Activated CD4-positive, alpha-beta T cell treated with anti-CD3 and anti-CD28 coated beads for 36 hours (primary cell): ENCODE measurements at regions not wholly inside any gene's neighbourhood (a gene's known extent, or its start where the extent isn't known, plus 50 kb on each side); places are given as distances from the start of the nearest gene placed in this dataset.

Experiments
- ATAC-seq: fragments of 200-7000 bp; cut with Tn5 transposase; one replicate; pipeline ENCODE4 v1.10.0; 2021; ENCODE audit warnings: mild to moderate bottlenecking, moderate library complexity
- CTCF ChIA-PET: fragments of 350-600 bp; sonication (Branson Sonifier 250); formaldehyde crosslinking; loops from one replicate; lab custom pipeline; 2021; ENCODE audit warnings: antibody characterized with exemption; lab: Charles Lee
- POLR2A ChIA-PET: fragments of 350-600 bp; sonication (Branson Sonifier 250); formaldehyde crosslinking; loops from one replicate; lab custom pipeline; 2021; ENCODE audit warnings: antibody characterized with exemption, inconsistent platforms; lab: Charles Lee
- DNase-seq: peaks from one replicate; pipeline ENCODE4 v3.0.0-alpha.2; 2020
- H3K27ac Mint-ChIP-seq: one replicate; pipeline ENCODE4 v1.8.0; 2021; ENCODE audit warnings: mixed read lengths
- H3K27me3 Mint-ChIP-seq: one replicate; pipeline ENCODE4 v1.8.0; 2021; ENCODE audit warnings: mixed read lengths
- H3K36me3 Mint-ChIP-seq: one replicate; pipeline ENCODE4 v1.8.0; 2021; ENCODE audit warnings: low read depth, mixed read lengths
- H3K4me1 Mint-ChIP-seq: one replicate; pipeline ENCODE4 v1.8.0; 2021; ENCODE audit warnings: mixed read lengths
- H3K4me3 Mint-ChIP-seq: one replicate; pipeline ENCODE4 v1.8.0; 2021; ENCODE audit warnings: mild to moderate bottlenecking, moderate library complexity, mixed read lengths
- H3K9me3 Mint-ChIP-seq: one replicate; pipeline ENCODE4 v1.8.0; 2021; ENCODE audit warnings: low read depth, mixed read lengths
- intact Hi-C, 2 experiments: fragments of 100-400 bp; cut with DNase I in 1 of 2; cut with micrococcal nuclease in 1 of 2; formaldehyde crosslinking; loops; one replicate each; pipeline versions ENCODE4 v1.14.2 to v1.15.1; 2022 to 2024; cut with DNase I, micrococcal nuclease

GRCh38 chr2:123723706-123724105 is 301.4 kb upstream of the CNTNAP5 start:
- ChIA-PET POLR2A (no interaction called here), CTCF (no interaction called here)
- H3K36me3 Mint-ChIP-seq, result no peaks in the 10 kb centered on the region
- no peak overlapping the region for H3K4me3 Mint-ChIP-seq
- H3K27ac Mint-ChIP-seq, result no peak overlapping the region
- H3K27me3 Mint-ChIP-seq, result no peaks in the 10 kb centered on the region
- no peak for ATAC-seq
- DNase-seq, result no peak
- H3K9me3 Mint-ChIP-seq, result peaks cover 4% of the 10 kb centered on the region
- intact Hi-C loops, result no loop called here
- no peaks in the 10 kb centered on the region for H3K4me1 Mint-ChIP-seq

- H3K36me3 Mint-ChIP-seq, result no peaks in the 10 kb centered on the region
- H3K4me3 Mint-ChIP-seq, result no peak overlapping the region
- H3K27ac Mint-ChIP-seq, result no peak overlapping the region
- DNase-seq (no peak), ATAC-seq (no peak)
- no peaks in the 10 kb centered on the region for H3K4me1 Mint-ChIP-seq
- intact Hi-C loops, result no loop called here
- H3K27me3 Mint-ChIP-seq, result no peaks in the 10 kb centered on the region
- POLR2A ChIA-PET, result no interaction called here
- CTCF ChIA-PET, result no interaction called here
- peaks cover 8% of the 10 kb centered on the region for H3K9me3 Mint-ChIP-seq
These were observed 292.5 kb upstream of the CNTNAP5 start for GRCh38 chr2:123732563-123732962.

- no peak for DNase-seq
- no peaks in the 10 kb centered on the region for H3K36me3 Mint-ChIP-seq
- no peak overlapping the region for H3K4me3 Mint-ChIP-seq
- no peak overlapping the region for H3K27ac Mint-ChIP-seq
- POLR2A ChIA-PET, result no interaction called here
- no peaks in the 10 kb centered on the region for H3K4me1 Mint-ChIP-seq
- peaks cover 2% of the 10 kb centered on the region for H3K9me3 Mint-ChIP-seq
- ATAC-seq, result no peak
- intact Hi-C loops, result no loop called here
- CTCF ChIA-PET, result no interaction called here
- H3K27me3 Mint-ChIP-seq, result no peaks in the 10 kb centered on the region
These were observed 287.7 kb upstream of the CNTNAP5 start for GRCh38 chr2:123737371-123737770.

- H3K4me3 Mint-ChIP-seq, result no peak overlapping the region
- CTCF ChIA-PET, result no interaction called here
These were observed 286.4 kb upstream of the CNTNAP5 start for GRCh38 chr2:123738643-123739042.

GRCh38 chr2:123746006-123746405 is 279.1 kb upstream of the CNTNAP5 start:
- Mint-ChIP-seq H3K27me3 (no peaks in the 10 kb centered on the region), H3K4me3 (no peak overlapping the region), H3K36me3 (no peaks in the 10 kb centered on the region), H3K9me3 (peaks cover 2% of the 10 kb centered on the region), H3K27ac (no peak overlapping the region), H3K4me1 (no peaks in the 10 kb centered on the region)
- ATAC-seq (no peak), DNase-seq (no peak)
- CTCF ChIA-PET, result no interaction called here
- POLR2A ChIA-PET, result no interaction called here
- intact Hi-C loops, result no loop called here

More at GRCh38 chr2:123738643-123739042, 286.4 kb upstream of the CNTNAP5 start:
- POLR2A ChIA-PET, result no interaction called here
- Mint-ChIP-seq H3K4me1 (no peaks in the 10 kb centered on the region), H3K9me3 (peaks cover 2% of the 10 kb centered on the region), H3K36me3 (no peaks in the 10 kb centered on the region), H3K27me3 (no peaks in the 10 kb centered on the region), H3K27ac (no peak overlapping the region)
- intact Hi-C loops, result no loop called here
- no peak for ATAC-seq
- DNase-seq, result no peak

GRCh38 chr2:123747326-123747725 is 277.8 kb upstream of the CNTNAP5 start:
- Mint-ChIP-seq H3K36me3 (no peaks in the 10 kb centered on the region), H3K9me3 (peaks cover 2% of the 10 kb centered on the region), H3K4me1 (no peaks in the 10 kb centered on the region), H3K27ac (no peak overlapping the region), H3K4me3 (no peak overlapping the region), H3K27me3 (no peaks in the 10 kb centered on the region)
- intact Hi-C loops, result no loop called here
- ChIA-PET POLR2A (no interaction called here), CTCF (no interaction called here)
- DNase-seq, result no peak
- ATAC-seq, result no peak

GRCh38 chr2:123762221-123762620 is 262.9 kb upstream of the CNTNAP5 start:
- intact Hi-C loops, result no loop called here
- DNase-seq (no peak), ATAC-seq (no peak)
- H3K4me1 Mint-ChIP-seq, result no peaks in the 10 kb centered on the region
- H3K36me3 Mint-ChIP-seq, result no peaks in the 10 kb centered on the region
- peaks cover 9% of the 10 kb centered on the region for H3K9me3 Mint-ChIP-seq
- no peak overlapping the region for H3K4me3 Mint-ChIP-seq
- H3K27me3 Mint-ChIP-seq, result no peaks in the 10 kb centered on the region
- POLR2A ChIA-PET, result no interaction called here
- H3K27ac Mint-ChIP-seq, result no peak overlapping the region
- CTCF ChIA-PET, result no interaction called here

- Mint-ChIP-seq H3K4me3 (no peak overlapping the region), H3K36me3 (no peaks in the 10 kb centered on the region), H3K27ac (no peak overlapping the region), H3K27me3 (no peaks in the 10 kb centered on the region), H3K9me3 (peaks cover 9% of the 10 kb centered on the region), H3K4me1 (no peaks in the 10 kb centered on the region)
- CTCF ChIA-PET, result no interaction called here
- POLR2A ChIA-PET, result no interaction called here
- DNase-seq, result no peak
- intact Hi-C loops, result no loop called here
- ATAC-seq, result no peak
These were observed 256.9 kb upstream of the CNTNAP5 start for GRCh38 chr2:123768233-123768632.

GRCh38 chr2:123769001-123769400 is 256.1 kb upstream of the CNTNAP5 start:
- H3K27ac Mint-ChIP-seq, result no peak overlapping the region

GRCh38 chr2:123770996-123771720 is 253.9 kb upstream of the CNTNAP5 start:
- POLR2A ChIA-PET, result no interaction called here
- H3K27ac Mint-ChIP-seq, result no peak overlapping the region
- CTCF ChIA-PET, result no interaction called here
- no peaks in the 10 kb centered on the region for H3K36me3 Mint-ChIP-seq
- intact Hi-C loops, result no loop called here
- H3K9me3 Mint-ChIP-seq, result peaks cover 5% of the 10 kb centered on the region
- DNase-seq, result no peak
- H3K4me1 Mint-ChIP-seq, result no peaks in the 10 kb centered on the region
- no peak for ATAC-seq
- H3K27me3 Mint-ChIP-seq, result no peaks in the 10 kb centered on the region
- no peak overlapping the region for H3K4me3 Mint-ChIP-seq

More at GRCh38 chr2:123769001-123769400, 256.1 kb upstream of the CNTNAP5 start:
- intact Hi-C loops, result no loop called here
- Mint-ChIP-seq H3K27me3 (no peaks in the 10 kb centered on the region), H3K4me3 (no peak overlapping the region), H3K4me1 (no peaks in the 10 kb centered on the region), H3K36me3 (no peaks in the 10 kb centered on the region), H3K9me3 (peaks cover 11% of the 10 kb centered on the region)
- ChIA-PET POLR2A (no interaction called here), CTCF (no interaction called here)
- no peak for ATAC-seq
- no peak for DNase-seq

- DNase-seq, result no peak
- H3K4me3 Mint-ChIP-seq, result no peak overlapping the region
- no peaks in the 10 kb centered on the region for H3K36me3 Mint-ChIP-seq
- intact Hi-C loops, result no loop called here
- CTCF ChIA-PET, result no interaction called here
- no peak for ATAC-seq
- H3K9me3 Mint-ChIP-seq, result peaks cover 5% of the 10 kb centered on the region
- POLR2A ChIA-PET, result no interaction called here
- H3K4me1 Mint-ChIP-seq, result no peaks in the 10 kb centered on the region
- H3K27ac Mint-ChIP-seq, result no peak overlapping the region
- no peaks in the 10 kb centered on the region for H3K27me3 Mint-ChIP-seq
These were observed 253.0 kb upstream of the CNTNAP5 start for GRCh38 chr2:123771928-123772632.

- no peaks in the 10 kb centered on the region for H3K4me1 Mint-ChIP-seq
- H3K9me3 Mint-ChIP-seq, result peaks cover 2% of the 10 kb centered on the region
- CTCF ChIA-PET, result no interaction called here
These were observed 248.0 kb upstream of the CNTNAP5 start for GRCh38 chr2:123777116-123777515.

More at GRCh38 chr2:123777116-123777515, 248.0 kb upstream of the CNTNAP5 start:
- ATAC-seq (no peak), DNase-seq (no peak)
- POLR2A ChIA-PET, result no interaction called here
- intact Hi-C loops, result no loop called here
- H3K27ac Mint-ChIP-seq, result no peak overlapping the region
- H3K4me3 Mint-ChIP-seq, result no peak overlapping the region
- H3K27me3 Mint-ChIP-seq, result no peaks in the 10 kb centered on the region
- no peaks in the 10 kb centered on the region for H3K36me3 Mint-ChIP-seq
